Stimulated activated CD4-positive, alpha-beta T cell treated with anti-CD3 and anti-CD28 coated beads, TNF-alpha, amount 100 ng/mL, for 1 hour (primary cell): ENCODE measurements at regions not wholly inside any gene's neighbourhood (a gene's known extent, or its start where the extent isn't known, plus 50 kb on each side); places are given as distances from the start of the nearest gene placed in this dataset.
"Not testable (repeated sequence)": the region's sequence is repeated elsewhere in the genome, so short reads cannot be mapped to it uniquely, and the experiment has no call there.

Source experiments
- DNase-seq, 3 donors: peaks; one replicate each; pipeline ENCODE4 v3.0.0-alpha.2; 2020; ENCODE audit warnings: low read depth in 3 of 3, low spot score in 1 of 3

- DNase-seq: no peak
These were observed 121.1 kb downstream of the PDCD6IP start for GRCh38 chr3:33919312-33920120.

GRCh38 chr3:33920511-33920910, 122.1 kb downstream of the PDCD6IP start:
- DNase-seq: no peak

GRCh38 chr3:33921608-33922007, 123.2 kb downstream of the PDCD6IP start:
- DNase-seq: no peak

- no peak for DNase-seq
These were observed 128.7 kb downstream of the PDCD6IP start for GRCh38 chr3:33926998-33927605.

GRCh38 chr3:33929813-33930212, 131.4 kb downstream of the PDCD6IP start:
- DNase-seq: no peak

GRCh38 chr3:33931512-33931911, 133.1 kb downstream of the PDCD6IP start:
- DNase-seq: no peak

- DNase-seq: no peak
These were observed 133.8 kb downstream of the PDCD6IP start for GRCh38 chr3:33932010-33932764.

- no peak for DNase-seq
These were observed 137.9 kb downstream of the PDCD6IP start for GRCh38 chr3:33936171-33936920.

- DNase-seq: no peak
These were observed 138.6 kb downstream of the PDCD6IP start for GRCh38 chr3:33936921-33937525.

- DNase-seq: no peak
These were observed 139.2 kb downstream of the PDCD6IP start for GRCh38 chr3:33937628-33938027.

- no peak for DNase-seq
These were observed 141.7 kb downstream of the PDCD6IP start for GRCh38 chr3:33940149-33940548.

GRCh38 chr3:33940736-33941135, 142.3 kb downstream of the PDCD6IP start:
- DNase-seq: no peak

GRCh38 chr3:33941804-33942203, 143.4 kb downstream of the PDCD6IP start:
- DNase-seq: no peak

- no peak for DNase-seq
These were observed 144.2 kb downstream of the PDCD6IP start for GRCh38 chr3:33942483-33943150.

- DNase-seq: no peak
These were observed 144.8 kb downstream of the PDCD6IP start for GRCh38 chr3:33943277-33943676.

GRCh38 chr3:33946612-33947011, 148.2 kb downstream of the PDCD6IP start:
- DNase-seq: not testable (repeated sequence)

GRCh38 chr3:33947272-33948195, 149.1 kb downstream of the PDCD6IP start:
- DNase-seq: no peak

- DNase-seq: no peak
These were observed 150.6 kb downstream of the PDCD6IP start for GRCh38 chr3:33949074-33949473.

GRCh38 chr3:33954956-33955355, 156.5 kb downstream of the PDCD6IP start:
- DNase-seq: no peak
